K562 (cell line): ENCODE measurements at regions not wholly inside any gene's neighbourhood (a gene's known extent, or its start where the extent isn't known, plus 50 kb on each side); places are given as distances from the start of the nearest gene placed in this dataset.
"Not testable (repeated sequence)": the region's sequence is repeated elsewhere in the genome, so short reads cannot be mapped to it uniquely, and the experiment has no call there.

Experiments used
- ATAC-seq: fragments of 200-7000 bp; cut with Tn5 transposase; 3 replicates; pipeline ENCODE4 v1.9.1; 2020; ENCODE audit warnings: moderate library complexity
- BruUV-seq: library from RNA; stranded (reverse); fragments of 400-500 nt; replicated peaks from 2 replicates; lab custom pipeline; 2021; lab: Mats Ljungman, UMichigan
- CTCF ChIA-PET: fragments of 300-600 bp; formaldehyde crosslinking; extraction: SDS; loops from one replicate; lab custom pipeline; 2021; ENCODE audit warnings: low intra/inter-chr PET ratio; lab: Yijun Ruan, JAX
- POLR2A ChIA-PET: fragments of 300-600, 350-650 bp; sonication (Branson Sonifier 250); formaldehyde crosslinking; extraction: SDS; loops from one replicate; lab custom pipeline; 2021; ENCODE audit warnings: antibody characterized with exemption, inconsistent platforms; lab: Yijun Ruan, JAX
- DNase-seq, 4 experiments: peaks; one replicate each; pipeline versions ENCODE4 v3.0.0 to v3.0.0-alpha.2; 2011 to 2018; ENCODE audit warnings: low spot score in 3 of 4, mixed read lengths in 3 of 4; ENCODE audit errors: extremely low read depth in 1 of 4
- FAIRE-seq: peaks from 2 replicates; lab custom pipeline; 2011; peaks lifted over from hg19 to GRCh38; lab: Jason Lieb, UNC
- H2AFZ ChIP-seq: 2 replicates; pipeline ENCODE4 v1.6.0; 2011; ENCODE audit warnings: low read depth, low read length, control low read depth, inconsistent platforms
- H3K27ac ChIP-seq: fragments of 200-600 bp; 3 replicates; pipeline ENCODE4 v1.8.0; 2011; ENCODE audit warnings: low read depth, mild to moderate bottlenecking, control low read depth, inconsistent platforms, low read length, moderate library complexity, mixed read lengths; ENCODE audit errors: extremely low read depth
- H3K27me3 ChIP-seq, 2 experiments: fragments of 300-600 bp in 1 of 2; 2 replicates in 1 of 2; 3 replicates in 1 of 2; pipeline versions ENCODE4 v1.6.0 to v1.8.0; 2011; ENCODE audit warnings: inconsistent platforms in 2 of 2, low read length in 2 of 2, mild to moderate bottlenecking in 1 of 2, mixed read lengths in 1 of 2, moderate library complexity in 1 of 2; ENCODE audit not compliant: control insufficient read depth in 2 of 2, insufficient read depth in 2 of 2
- H3K36me3 ChIP-seq: fragments of 300-600 bp; 3 replicates; pipeline ENCODE4 v1.8.0; 2011; ENCODE audit warnings: mild to moderate bottlenecking, low read length, inconsistent platforms; ENCODE audit not compliant: control insufficient read depth, insufficient read depth
- H3K4me1 ChIP-seq, 2 experiments: fragments of 200-600 bp in 1 of 2; replicated peaks in 1 of 2; 2 replicates in 1 of 2; 3 replicates in 1 of 2; pipeline versions ENCODE4 v1.5.1 to v1.8.0; 2011; ENCODE audit warnings: inconsistent platforms in 2 of 2, low read length in 2 of 2, mild to moderate bottlenecking in 1 of 2, mixed read lengths in 1 of 2, moderate library complexity in 1 of 2; ENCODE audit not compliant: control insufficient read depth in 2 of 2, insufficient read depth in 2 of 2
- H3K4me2 ChIP-seq: 2 replicates; pipeline ENCODE4 v1.6.1; 2011; ENCODE audit warnings: low read length, control low read depth, inconsistent platforms, mixed read lengths; ENCODE audit not compliant: insufficient read depth
- H3K4me3 ChIP-seq: fragments of 200-600 bp; sonication (generic), shearing (Covaris generic); 2 replicates; pipeline ENCODE4 v1.5.1; 2016; ENCODE audit warnings: control low read depth, inconsistent platforms
- H3K79me2 ChIP-seq: fragments of 200-600 bp; 3 replicates; pipeline ENCODE4 v1.8.0; 2011; ENCODE audit warnings: low read length, inconsistent platforms; ENCODE audit not compliant: control insufficient read depth, insufficient read depth
- H3K9ac ChIP-seq, 2 experiments: 2 replicates each; pipeline versions ENCODE4 v1.6.0 to v1.6.1; 2011; ENCODE audit warnings: low read depth in 2 of 2, low read length in 2 of 2, control low read depth in 1 of 2, inconsistent platforms in 1 of 2, mild to moderate bottlenecking in 1 of 2, mixed read lengths in 1 of 2; ENCODE audit not compliant: insufficient read depth in 1 of 2
- H3K9me1 ChIP-seq: one replicate; pipeline ENCODE4 v1.6.0; 2011; ENCODE audit warnings: inconsistent platforms, mild to moderate bottlenecking, low read length, moderate library complexity; ENCODE audit not compliant: control insufficient read depth, insufficient read depth
- H3K9me3 ChIP-seq: replicated peaks from 2 replicates; pipeline ENCODE4 v1.5.1; 2011; ENCODE audit warnings: low read depth, low read length, inconsistent platforms; ENCODE audit not compliant: control insufficient read depth, insufficient read depth
- H4K20me1 ChIP-seq: replicated peaks from 2 replicates; pipeline ENCODE4 v1.6.1; 2011; ENCODE audit warnings: low read length, inconsistent platforms, mixed read lengths; ENCODE audit not compliant: control insufficient read depth, insufficient read depth
- BRCA1 ChIP-seq, 2 experiments: fragments of 450-650 bp in 1 of 2; sonication (generic) in 1 of 2; formaldehyde crosslinking in 1 of 2; IDR thresholded peaks; 2 replicates each; pipeline versions ENCODE4 v1.5.0 to v1.6.1; 2017 to 2020; ENCODE audit warnings: mild to moderate bottlenecking in 1 of 2, missing genetic modification reagents in 1 of 2
- CXXC5 ChIP-seq: fragments of 250-450 bp; sonication (Bioruptor Pico); IDR thresholded peaks from 2 replicates; pipeline ENCODE4 v1.8.0; 2022; ENCODE audit warnings: inconsistent platforms, mild to moderate bottlenecking, moderate library complexity
- POU5F1 ChIP-seq: fragments of 150-350 bp; IDR thresholded peaks from 2 replicates; pipeline ENCODE4 v1.6.1; 2014; ENCODE audit warnings: borderline replicate concordance, low read length, low read depth, mild to moderate bottlenecking; ENCODE audit not compliant: partially characterized antibody
- SUPT5H ChIP-seq: fragments of 450-650 bp; IDR thresholded peaks from 2 replicates; pipeline ENCODE4 v1.6.1; 2016
- TAF7 ChIP-seq: fragments of 450-650 bp; IDR thresholded peaks from 2 replicates; pipeline ENCODE4 v1.6.1; 2016; ENCODE audit warnings: missing genetic modification characterization, missing compliant biosample characterization
- TBP ChIP-seq: optimal IDR thresholded peaks from 2 replicates; pipeline ENCODE3; 2011; ENCODE audit warnings: low read depth, low read length, improper control_type of control experiment
- ZBTB1 ChIP-seq: sonication (generic); formaldehyde crosslinking; IDR thresholded peaks from 2 replicates; pipeline ENCODE4 v1.8.1; 2023; ENCODE audit warnings: missing genetic modification reagents, low read depth, mild to moderate bottlenecking, borderline replicate concordance
- ZNF717 ChIP-seq: fragments of 250-450 bp; sonication (Bioruptor Pico); IDR thresholded peaks from 2 replicates; pipeline ENCODE4 v1.5.0; 2021
- WGBS: fragments of 100-300 bp; shearing (Covaris generic); methylation state at CpG from one replicate; pipeline ENCODE4 v1.1.6; 2016; ENCODE audit warnings: low coverage, mixed read lengths; ENCODE audit not compliant: insufficient coverage; ENCODE audit errors: missing lambda C conversion rate; 5-methylcytosine and 5-hydroxymethylcytosine counted together
- in situ Hi-C: fragments of 300-500 bp; cut with MboI; formaldehyde crosslinking; loops from 4 replicates; pipeline ENCODE4 v1.15.0; 2018; ENCODE audit warnings: inconsistent platforms, mixed read lengths
- intact Hi-C: fragments of 100-400 bp; cut with micrococcal nuclease; formaldehyde crosslinking; loops from 2 replicates; pipeline ENCODE4 v1.14.2; 2022
- TF ChIP-seq, protein P1 (sequence below): fragments of 250-450 bp; sonication (Bioruptor Pico); IDR thresholded peaks from 2 replicates; pipeline ENCODE4 v1.5.0; 2022; ENCODE audit warnings: mild to moderate bottlenecking
- TF ChIP-seq, protein P2 (sequence below): sonication (generic); formaldehyde crosslinking; IDR thresholded peaks from 2 replicates; pipeline ENCODE4 v1.8.1; 2023; ENCODE audit warnings: mild to moderate bottlenecking, missing genetic modification reagents

DNA sequence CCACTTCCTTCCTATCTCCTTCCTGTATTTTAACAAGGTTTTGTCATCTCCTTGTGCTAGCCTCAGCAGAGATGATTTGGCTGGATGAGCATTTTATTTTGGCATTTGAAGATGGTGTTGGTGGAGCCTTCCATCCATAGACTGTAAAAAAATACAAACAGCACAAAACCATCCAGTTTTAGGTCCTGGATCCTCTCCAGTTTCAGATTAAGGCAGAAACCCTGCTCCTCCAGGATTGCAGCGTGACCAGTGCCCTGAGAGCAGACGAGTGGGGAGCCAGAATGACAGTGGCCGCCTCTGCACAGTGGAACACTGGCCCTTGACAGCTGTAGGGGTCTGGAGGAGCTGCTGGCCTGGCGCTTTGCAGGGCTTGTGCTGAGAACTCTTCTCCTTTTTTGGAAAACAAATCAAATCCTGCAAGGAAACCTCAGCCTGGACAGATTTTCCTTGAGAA, 72.2 kb upstream of the GADD45A start (continued):
- TF ChIP-seq CXXC5 (CRISPR knock-in tag) (no peak), TAF7 (tag) (no peak), ZNF717 (CRISPR knock-in tag) (no peak), TBP (no peak), SUPT5H (no peak), POU5F1 (no peak), ZBTB1 (CRISPR knock-in tag) (no peak), BRCA1 (IDR thresholded peaks at IDR 0.05) (no peak), BRCA1 (CRISPR knock-in tag; IDR thresholded peaks at IDR 0.05) (no peak)
- TF ChIP-seq, protein P1, sequence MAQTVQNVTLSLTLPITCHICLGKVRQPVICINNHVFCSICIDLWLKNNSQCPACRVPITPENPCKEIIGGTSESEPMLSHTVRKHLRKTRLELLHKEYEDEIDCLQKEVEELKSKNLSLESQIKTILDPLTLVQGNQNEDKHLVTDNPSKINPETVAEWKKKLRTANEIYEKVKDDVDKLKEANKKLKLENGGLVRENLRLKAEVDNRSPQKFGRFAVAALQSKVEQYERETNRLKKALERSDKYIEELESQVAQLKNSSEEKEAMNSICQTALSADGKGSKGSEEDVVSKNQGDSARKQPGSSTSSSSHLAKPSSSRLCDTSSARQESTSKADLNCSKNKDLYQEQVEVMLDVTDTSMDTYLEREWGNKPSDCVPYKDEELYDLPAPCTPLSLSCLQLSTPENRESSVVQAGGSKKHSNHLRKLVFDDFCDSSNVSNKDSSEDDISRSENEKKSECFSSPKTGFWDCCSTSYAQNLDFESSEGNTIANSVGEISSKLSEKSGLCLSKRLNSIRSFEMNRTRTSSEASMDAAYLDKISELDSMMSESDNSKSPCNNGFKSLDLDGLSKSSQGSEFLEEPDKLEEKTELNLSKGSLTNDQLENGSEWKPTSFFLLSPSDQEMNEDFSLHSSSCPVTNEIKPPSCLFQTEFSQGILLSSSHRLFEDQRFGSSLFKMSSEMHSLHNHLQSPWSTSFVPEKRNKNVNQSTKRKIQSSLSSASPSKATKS (CRISPR knock-in tag), result no peak
- TF ChIP-seq, protein P2, sequence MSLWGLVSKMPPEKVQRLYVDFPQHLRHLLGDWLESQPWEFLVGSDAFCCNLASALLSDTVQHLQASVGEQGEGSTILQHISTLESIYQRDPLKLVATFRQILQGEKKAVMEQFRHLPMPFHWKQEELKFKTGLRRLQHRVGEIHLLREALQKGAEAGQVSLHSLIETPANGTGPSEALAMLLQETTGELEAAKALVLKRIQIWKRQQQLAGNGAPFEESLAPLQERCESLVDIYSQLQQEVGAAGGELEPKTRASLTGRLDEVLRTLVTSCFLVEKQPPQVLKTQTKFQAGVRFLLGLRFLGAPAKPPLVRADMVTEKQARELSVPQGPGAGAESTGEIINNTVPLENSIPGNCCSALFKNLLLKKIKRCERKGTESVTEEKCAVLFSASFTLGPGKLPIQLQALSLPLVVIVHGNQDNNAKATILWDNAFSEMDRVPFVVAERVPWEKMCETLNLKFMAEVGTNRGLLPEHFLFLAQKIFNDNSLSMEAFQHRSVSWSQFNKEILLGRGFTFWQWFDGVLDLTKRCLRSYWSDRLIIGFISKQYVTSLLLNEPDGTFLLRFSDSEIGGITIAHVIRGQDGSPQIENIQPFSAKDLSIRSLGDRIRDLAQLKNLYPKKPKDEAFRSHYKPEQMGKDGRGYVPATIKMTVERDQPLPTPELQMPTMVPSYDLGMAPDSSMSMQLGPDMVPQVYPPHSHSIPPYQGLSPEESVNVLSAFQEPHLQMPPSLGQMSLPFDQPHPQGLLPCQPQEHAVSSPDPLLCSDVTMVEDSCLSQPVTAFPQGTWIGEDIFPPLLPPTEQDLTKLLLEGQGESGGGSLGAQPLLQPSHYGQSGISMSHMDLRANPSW (CRISPR knock-in tag), result no peak

DNA sequence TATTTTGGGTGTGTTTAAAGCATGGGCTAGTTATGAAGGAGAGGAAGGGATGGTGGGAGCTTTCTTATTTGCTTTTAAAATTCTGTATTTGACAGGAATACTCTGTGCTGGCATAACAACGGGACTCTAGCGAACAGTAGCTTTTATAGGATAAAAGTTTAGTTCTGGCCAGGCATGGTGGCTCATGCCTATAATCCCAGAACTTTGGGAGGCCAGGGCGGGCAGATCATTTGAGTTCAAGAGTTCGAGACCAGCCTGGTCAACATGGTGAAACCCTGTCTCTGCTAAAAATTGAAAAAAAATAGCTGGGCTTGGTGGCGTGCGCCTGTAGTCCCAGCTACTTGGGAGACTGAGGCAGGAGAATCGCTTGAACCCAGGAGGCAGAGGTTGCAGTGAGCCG, 71.5 kb upstream of the GADD45A start:
- H3K36me3 ChIP-seq, H3K27ac ChIP-seq, H4K20me1 ChIP-seq, CTCF ChIA-PET, H3K79me2 ChIP-seq, FAIRE-seq, ATAC-seq, DNase-seq, H3K4me1 ChIP-seq, H3K9me1 ChIP-seq, intact Hi-C loops, H3K4me3 ChIP-seq, H3K9me3 ChIP-seq, H3K4me2 ChIP-seq, BruUV-seq, H3K27me3 ChIP-seq, H3K9ac ChIP-seq, in situ Hi-C loops: not testable (repeated sequence)
- POLR2A ChIA-PET, result interaction anchor here (1.3 kb wide), 1 partner anchor 72 kb away, joined by 6 read pairs; the partner anchor contains the start of gene GADD45A
- WGBS, result 32% methylated on average over 8 of the region's 8 CpGs
- H2AFZ ChIP-seq, result peak overlapping the region; percentile 52; the same call in 1 of the 2 replicates
